CD4-positive, alpha-beta T cell treated with Interleukin-15 for 1 hour (primary cell): ENCODE measurements at regions not wholly inside any gene's neighbourhood (a gene's known extent, or its start where the extent isn't known, plus 50 kb on each side); places are given as distances from the start of the nearest gene placed in this dataset.

Source experiments
- DNase-seq: peaks from one replicate; pipeline ENCODE4 v3.0.0-alpha.2; 2020

- DNase-seq = no peak
Observed at GRCh38 chr20:4600308-4601014, 85.8 kb upstream of the PRNP start.

GRCh38 chr20:4597215-4597614 is 89.0 kb upstream of the PRNP start:
- DNase-seq = no peak

- no peak for DNase-seq
Observed at GRCh38 chr20:4593149-4593525, 93.1 kb upstream of the PRNP start.

- DNase-seq = peak; percentile 32
Observed at GRCh38 chr20:4592316-4593148, 93.7 kb upstream of the PRNP start.

DNA sequence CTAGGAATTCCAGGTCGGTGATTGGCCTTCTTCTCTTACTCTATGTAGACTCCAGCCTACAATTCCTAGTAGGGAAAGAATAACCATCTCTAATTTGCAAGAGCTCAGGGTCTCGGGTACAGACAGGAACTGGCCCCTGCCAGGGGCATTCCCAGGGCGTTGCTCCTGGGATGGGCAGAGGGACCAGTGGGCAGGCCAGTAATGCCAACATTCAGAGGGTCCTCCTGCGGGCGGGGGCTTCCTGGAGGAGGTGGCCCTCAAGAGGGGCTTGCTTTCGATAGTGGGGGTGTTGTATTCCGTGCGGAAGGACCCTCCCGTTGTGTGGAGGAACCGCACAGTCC is 94.3 kb upstream of the PRNP start:
- no peak for DNase-seq

DNA sequence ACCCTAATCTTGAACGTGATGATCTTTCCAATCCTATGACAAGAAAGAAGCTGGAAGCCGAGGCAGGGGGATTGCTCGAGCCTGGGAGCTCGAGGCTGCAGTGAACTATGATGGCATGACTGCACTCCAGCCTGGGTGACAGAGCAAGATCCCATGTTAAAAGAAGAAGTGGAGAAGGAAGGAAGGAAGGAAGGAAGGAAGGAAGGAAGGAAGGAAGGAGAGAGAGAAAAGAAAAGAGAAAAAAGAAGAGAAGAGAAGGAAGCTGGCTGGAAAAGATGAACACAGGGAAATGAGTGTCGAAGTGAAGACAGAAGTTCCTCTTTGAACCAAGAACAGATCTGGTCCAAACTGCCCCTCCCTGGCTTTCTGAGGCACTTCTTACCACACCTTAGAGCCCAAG is 100.5 kb upstream of the PRNP start:
- no peak for DNase-seq

DNA sequence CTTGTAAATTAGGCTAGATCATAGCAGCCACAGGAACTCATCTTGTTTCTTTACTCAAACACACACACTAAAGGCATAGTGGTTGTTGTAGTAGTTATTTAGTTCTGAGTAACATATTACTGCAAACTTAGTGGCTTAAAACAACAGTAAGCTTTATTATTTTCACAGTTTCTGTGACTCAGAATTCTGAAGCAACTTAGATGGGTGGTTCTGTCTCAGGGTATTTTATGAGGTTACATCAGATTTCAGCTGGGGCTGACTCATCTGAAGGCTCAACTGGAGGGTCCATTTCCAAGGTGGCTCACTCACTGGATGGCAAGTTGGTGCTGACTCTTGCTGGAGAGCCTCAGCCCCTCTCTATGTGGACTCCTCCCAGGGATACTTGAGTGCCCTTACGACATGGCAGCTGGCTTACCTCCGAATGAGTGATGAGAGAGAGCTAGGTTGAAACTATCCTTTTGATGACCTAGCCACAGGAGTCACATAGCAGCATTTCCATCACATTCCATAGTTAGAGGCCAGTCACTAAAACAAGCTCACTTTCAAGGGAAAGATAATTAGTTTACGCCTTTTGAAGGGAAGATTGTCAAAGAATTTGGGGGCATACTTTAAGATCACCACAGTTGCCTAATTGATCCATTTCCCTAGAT is 101.0 kb upstream of the PRNP start:
- no peak for DNase-seq

- no peak for DNase-seq
Observed at GRCh38 chr20:4584510-4584909, 101.7 kb upstream of the PRNP start.

GRCh38 chr20:4581838-4582237 is 104.4 kb upstream of the PRNP start:
- DNase-seq = no peak

- DNase-seq = no peak
Observed at GRCh38 chr20:4578375-4578774, 107.9 kb upstream of the PRNP start.

DNA sequence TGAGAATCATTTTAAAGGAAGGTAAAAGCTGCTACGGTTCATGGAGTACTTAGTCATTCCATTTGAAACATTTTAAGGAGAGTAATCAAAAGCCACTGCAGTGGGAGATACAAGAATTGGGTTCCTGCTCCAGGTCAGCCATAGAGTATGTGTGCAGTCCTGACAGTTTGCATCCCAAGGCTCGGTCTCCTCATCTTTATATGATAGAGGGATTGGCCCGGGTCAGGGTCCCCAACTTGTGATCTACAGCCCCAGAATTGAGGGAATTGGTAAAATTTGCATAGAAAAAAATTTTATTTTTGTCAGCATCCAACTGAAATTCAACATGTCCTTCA is 111.9 kb upstream of the PRNP start:
- DNase-seq = no peak

GRCh38 chr20:4573564-4574355 is 112.5 kb upstream of the PRNP start:
- DNase-seq = no peak

GRCh38 chr20:4571759-4572531 is 114.3 kb upstream of the PRNP start:
- no peak for DNase-seq

- no peak for DNase-seq
Observed at GRCh38 chr20:4569865-4570264, 116.4 kb upstream of the PRNP start.

DNA sequence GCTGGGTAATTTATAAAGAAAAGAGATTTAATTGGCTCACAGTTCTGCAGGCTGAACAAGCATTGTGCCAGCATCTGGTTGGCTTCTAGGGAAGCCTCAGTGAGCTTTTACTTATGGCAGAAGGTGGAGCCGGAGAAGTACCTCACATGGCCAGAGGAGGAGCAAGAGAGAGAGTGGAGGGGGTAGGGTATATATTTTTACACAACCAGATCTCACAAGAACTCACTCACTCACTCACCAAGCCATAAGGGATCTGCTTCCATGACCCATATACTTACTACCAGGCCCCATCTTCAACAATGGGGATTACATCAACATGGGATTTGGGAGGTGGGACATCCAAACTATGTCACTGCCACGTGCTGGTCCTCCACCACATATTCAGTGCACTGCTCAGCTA is 117.2 kb upstream of the PRNP start:
- no peak for DNase-seq

GRCh38 chr20:4568361-4568959 is 117.8 kb upstream of the PRNP start:
- DNase-seq = no peak

- DNase-seq = no peak
Observed at GRCh38 chr20:4567170-4567569, 119.1 kb upstream of the PRNP start.

- DNase-seq = no peak
Observed at GRCh38 chr20:4563534-4563933, 122.7 kb upstream of the PRNP start.

GRCh38 chr20:4563031-4563430 is 123.2 kb upstream of the PRNP start:
- no peak for DNase-seq

DNA sequence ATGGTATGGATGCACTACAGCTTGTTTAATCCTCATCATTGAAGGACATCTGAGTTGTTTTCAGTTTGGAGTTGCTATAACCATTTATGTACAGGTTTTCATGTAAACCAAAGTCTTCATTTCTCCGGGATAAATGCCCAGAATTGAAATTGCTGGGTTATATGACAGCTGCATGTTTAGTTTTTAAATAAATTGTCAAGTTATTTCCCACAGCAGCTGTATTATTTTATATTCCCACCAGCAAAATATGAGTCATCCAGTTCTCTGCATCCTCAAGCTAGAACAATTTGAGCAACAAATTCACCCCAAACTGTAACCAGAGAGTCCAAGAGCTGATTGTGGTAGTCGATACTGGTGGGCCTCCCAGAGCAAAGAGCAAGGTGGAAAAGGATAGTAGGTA is 125.6 kb upstream of the PRNP start:
- no peak for DNase-seq

DNA sequence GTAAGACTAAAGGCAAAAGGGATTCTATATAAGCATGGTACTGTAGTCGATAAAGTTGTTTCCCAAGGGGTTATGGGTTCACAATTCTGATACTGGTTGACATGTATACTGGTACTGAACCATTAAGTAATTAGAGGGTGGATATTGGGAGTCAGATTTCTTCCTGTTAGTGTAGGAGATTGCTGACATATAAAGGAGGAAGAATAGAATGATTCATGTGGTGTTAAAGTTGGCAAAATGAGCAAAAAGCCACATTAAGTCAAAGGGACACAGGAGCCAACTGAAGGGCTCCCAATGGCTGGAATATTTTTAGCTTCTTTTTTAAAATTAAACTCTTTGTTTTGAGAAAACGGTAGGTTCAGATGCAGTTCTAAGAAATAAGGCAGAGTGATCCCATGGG is 126.3 kb upstream of the PRNP start:
- no peak for DNase-seq

DNA sequence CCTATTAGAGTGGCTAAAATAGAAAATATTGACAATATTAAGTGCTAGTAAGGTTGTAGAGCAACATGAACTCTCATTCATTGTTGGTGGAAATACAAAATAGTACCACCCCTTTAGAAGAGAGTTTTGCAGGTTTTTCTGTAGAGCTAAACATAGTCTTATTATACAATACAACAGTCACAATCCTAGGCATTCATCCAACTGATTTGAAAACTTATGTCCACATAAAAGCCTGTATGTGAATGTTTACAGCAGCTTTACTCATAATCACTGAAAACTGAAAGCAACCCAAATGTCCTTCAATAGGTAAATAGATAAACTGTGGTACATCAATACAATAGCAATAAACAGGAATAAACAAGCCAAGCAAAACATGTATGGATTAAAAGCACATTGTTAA is 127.2 kb upstream of the PRNP start:
- DNase-seq = no peak
